ENCODE measurements at regions not wholly inside any gene's neighbourhood (a gene's known extent, or its start where the extent isn't known, plus 50 kb on each side); places are given as distances from the start of the nearest gene placed in this dataset.

GRCh38 chr14:51307551-51307950, 67.5 kb downstream of the TMX1 start:
- no peak for DNase-seq (ENCODE audit: low spot score)

GRCh38 chr14:51308866-51309265, 68.8 kb downstream of the TMX1 start:
- DNase-seq (ENCODE audit: low spot score) = no peak

- DNase-seq (ENCODE audit: low spot score) = no peak
Observed at GRCh38 chr14:51310505-51310944, 70.5 kb downstream of the TMX1 start.

- no peak for DNase-seq (ENCODE audit: low spot score)
Observed at GRCh38 chr14:51314321-51315015, 74.4 kb downstream of the TMX1 start.

- DNase-seq (ENCODE audit: low spot score) = no peak
Observed at GRCh38 chr14:51317373-51317772, 77.3 kb downstream of the TMX1 start.

GRCh38 chr14:51318813-51319597, 79.0 kb downstream of the TMX1 start:
- DNase-seq (ENCODE audit: low spot score) = no peak

GRCh38 chr14:51321036-51321435, 81.0 kb downstream of the TMX1 start:
- no peak for DNase-seq (ENCODE audit: low spot score)

- DNase-seq (ENCODE audit: low spot score) = no peak
Observed at GRCh38 chr14:51323492-51323891, 83.4 kb downstream of the TMX1 start.

GRCh38 chr14:51327376-51327775, 87.3 kb downstream of the TMX1 start:
- DNase-seq (ENCODE audit: low spot score) = no peak

- no peak for DNase-seq (ENCODE audit: low spot score)
Observed at GRCh38 chr14:51328064-51328771, 88.2 kb downstream of the TMX1 start.

- DNase-seq (ENCODE audit: low spot score) = no peak
Observed at GRCh38 chr14:51328772-51329353, 88.8 kb downstream of the TMX1 start.

- DNase-seq (ENCODE audit: low spot score) = no peak
Observed at GRCh38 chr14:51331486-51332367, 91.7 kb downstream of the TMX1 start.

- no peak for DNase-seq (ENCODE audit: low spot score)
Observed at GRCh38 chr14:51333299-51333698, 93.3 kb downstream of the TMX1 start.

- no peak for DNase-seq (ENCODE audit: low spot score)
Observed at GRCh38 chr14:51333901-51334521, 94.0 kb downstream of the TMX1 start.

- no peak for DNase-seq (ENCODE audit: low spot score)
Observed at GRCh38 chr14:51334566-51334965, 94.5 kb downstream of the TMX1 start.

- no peak for DNase-seq (ENCODE audit: low spot score)
Observed at GRCh38 chr14:51335531-51335930, 95.5 kb downstream of the TMX1 start.

- DNase-seq (ENCODE audit: low spot score) = no peak
Observed at GRCh38 chr14:51335961-51336723, 96.1 kb downstream of the TMX1 start.

- no peak for DNase-seq (ENCODE audit: low spot score)
Observed at GRCh38 chr14:51336734-51337133, 96.7 kb downstream of the TMX1 start.

GRCh38 chr14:51337520-51337919, 97.5 kb downstream of the TMX1 start:
- DNase-seq (ENCODE audit: low spot score) = no peak

GRCh38 chr14:51341338-51341737, 101.3 kb downstream of the TMX1 start:
- no peak for DNase-seq (ENCODE audit: low spot score)

Measured in kidney capillary endothelial cell (primary cell).